GM13976 (cell line): ENCODE measurements at regions not wholly inside any gene's neighbourhood (a gene's known extent, or its start where the extent isn't known, plus 50 kb on each side); places are given as distances from the start of the nearest gene placed in this dataset.

Experiments
- DNase-seq: peaks from one replicate; pipeline ENCODE4 v3.0.0; 2012; ENCODE audit warnings: low spot score
- in situ Hi-C: fragments of 300-500 bp; cut with MboI; formaldehyde crosslinking; loops from one replicate; pipeline ENCODE4 v1.12.0; 2022; ENCODE audit warnings: low sequenced_read_pairs, mixed read lengths, inconsistent platforms; ENCODE audit not compliant: unreplicated experiment
- TF ChIP-seq, protein P1 (sequence below): IDR thresholded peaks from 2 replicates; pipeline ENCODE4 v1.5.1; 2012; ENCODE audit warnings: borderline replicate concordance, mild to moderate bottlenecking; ENCODE audit not compliant: insufficient read depth; ENCODE audit errors: extremely low read depth, missing control alignments, control extremely low read depth

DNA sequence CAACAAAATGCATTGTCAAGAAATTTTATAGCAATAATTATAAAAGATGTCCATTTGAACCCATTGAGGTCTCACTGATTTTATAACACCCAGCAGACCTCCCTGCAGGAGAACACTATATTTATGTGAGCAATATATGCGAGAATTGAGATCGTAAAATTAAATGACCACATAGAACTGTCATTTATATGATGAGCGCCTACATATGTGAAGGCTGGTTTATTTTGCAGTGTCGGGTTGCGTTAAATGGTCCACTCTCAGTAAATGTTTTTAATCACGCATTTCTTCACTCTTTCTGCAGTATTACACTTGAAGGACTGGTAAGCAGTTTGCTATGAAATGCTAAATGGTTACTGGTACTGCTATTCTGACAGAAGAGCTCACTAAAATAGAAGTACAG lies 408.5 kb upstream of the AGTR1 start:
- no peak for DNase-seq
- in situ Hi-C loops, result no loop called here
- TF ChIP-seq, protein P1, sequence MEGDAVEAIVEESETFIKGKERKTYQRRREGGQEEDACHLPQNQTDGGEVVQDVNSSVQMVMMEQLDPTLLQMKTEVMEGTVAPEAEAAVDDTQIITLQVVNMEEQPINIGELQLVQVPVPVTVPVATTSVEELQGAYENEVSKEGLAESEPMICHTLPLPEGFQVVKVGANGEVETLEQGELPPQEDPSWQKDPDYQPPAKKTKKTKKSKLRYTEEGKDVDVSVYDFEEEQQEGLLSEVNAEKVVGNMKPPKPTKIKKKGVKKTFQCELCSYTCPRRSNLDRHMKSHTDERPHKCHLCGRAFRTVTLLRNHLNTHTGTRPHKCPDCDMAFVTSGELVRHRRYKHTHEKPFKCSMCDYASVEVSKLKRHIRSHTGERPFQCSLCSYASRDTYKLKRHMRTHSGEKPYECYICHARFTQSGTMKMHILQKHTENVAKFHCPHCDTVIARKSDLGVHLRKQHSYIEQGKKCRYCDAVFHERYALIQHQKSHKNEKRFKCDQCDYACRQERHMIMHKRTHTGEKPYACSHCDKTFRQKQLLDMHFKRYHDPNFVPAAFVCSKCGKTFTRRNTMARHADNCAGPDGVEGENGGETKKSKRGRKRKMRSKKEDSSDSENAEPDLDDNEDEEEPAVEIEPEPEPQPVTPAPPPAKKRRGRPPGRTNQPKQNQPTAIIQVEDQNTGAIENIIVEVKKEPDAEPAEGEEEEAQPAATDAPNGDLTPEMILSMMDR, result no peak

DNA sequence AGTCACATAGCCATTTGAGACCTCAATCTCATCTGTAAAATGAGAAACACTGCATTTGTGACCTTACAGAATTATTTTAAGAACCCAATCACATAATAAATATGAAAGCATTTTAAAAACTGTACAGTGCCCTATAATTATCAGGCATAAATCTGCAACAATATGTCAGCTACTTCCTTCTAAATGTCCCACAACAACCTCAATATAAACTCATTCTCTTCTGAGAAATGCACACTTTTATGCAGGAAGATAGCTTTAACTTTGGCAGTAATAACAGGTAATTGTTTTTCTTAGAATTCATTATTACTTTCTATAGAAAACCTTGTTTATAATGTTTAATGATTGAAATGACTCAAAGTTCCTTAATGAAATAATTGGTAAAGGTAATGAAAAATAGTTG lies 400.7 kb upstream of the AGTR1 start:
- in situ Hi-C loops, result no loop called here
- TF ChIP-seq, protein P1, result no peak
- DNase-seq, result no peak

DNA sequence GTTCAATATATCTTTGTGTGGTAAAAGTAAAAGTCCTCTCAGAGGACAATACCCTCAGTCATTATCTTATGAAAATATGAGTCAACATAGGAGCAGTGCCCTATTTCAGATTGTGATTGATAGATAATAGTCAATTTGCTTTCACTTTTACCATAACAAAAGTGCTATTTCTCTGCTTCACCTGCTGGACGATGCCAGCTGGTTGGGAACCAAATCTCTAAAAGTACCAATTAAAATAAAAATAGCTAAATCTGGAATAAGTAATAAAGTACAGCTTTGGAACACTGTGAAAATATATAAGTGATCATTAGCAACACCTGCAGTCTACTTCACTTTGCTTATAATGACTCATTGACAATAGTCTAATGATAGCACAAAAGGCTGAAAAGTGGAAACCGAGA lies 390.3 kb upstream of the AGTR1 start:
- in situ Hi-C loops, result no loop called here
- TF ChIP-seq, protein P1, result no peak

DNA sequence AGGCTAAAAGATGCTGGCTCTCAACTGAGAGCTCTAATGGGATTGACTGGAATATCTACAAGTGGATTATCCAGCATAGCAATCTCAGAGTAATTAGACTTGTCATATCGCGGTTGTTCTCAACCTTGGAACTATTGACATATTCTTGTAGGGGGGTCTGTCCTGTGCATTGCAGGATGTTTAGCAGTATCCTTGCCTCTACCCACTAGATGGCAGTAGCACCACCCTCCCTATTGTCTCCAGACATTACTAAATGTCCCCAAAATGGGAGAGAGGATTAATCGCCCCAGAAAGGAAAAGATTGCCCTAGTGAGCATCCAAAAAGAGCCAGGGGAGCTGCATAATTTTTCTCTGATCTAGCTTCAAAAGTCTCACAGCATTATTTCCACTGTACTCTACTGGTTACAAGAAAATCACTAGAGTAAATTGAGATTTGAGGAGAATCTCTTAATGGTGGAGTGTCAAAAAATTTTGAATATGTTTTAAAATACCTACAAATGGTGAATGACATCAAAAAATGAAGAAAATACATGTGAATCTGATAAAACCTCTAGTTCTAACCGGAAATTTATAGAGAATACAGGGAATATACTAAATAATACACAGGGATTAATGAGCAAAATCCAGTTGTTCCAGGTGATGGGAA lies 388.2 kb upstream of the AGTR1 start:
- in situ Hi-C loops, result no loop called here
- DNase-seq, result no peak
- TF ChIP-seq, protein P1, result peak; percentile 42

More for the DNA sequence above, 390.3 kb upstream of the AGTR1 start:
- no peak for DNase-seq

DNA sequence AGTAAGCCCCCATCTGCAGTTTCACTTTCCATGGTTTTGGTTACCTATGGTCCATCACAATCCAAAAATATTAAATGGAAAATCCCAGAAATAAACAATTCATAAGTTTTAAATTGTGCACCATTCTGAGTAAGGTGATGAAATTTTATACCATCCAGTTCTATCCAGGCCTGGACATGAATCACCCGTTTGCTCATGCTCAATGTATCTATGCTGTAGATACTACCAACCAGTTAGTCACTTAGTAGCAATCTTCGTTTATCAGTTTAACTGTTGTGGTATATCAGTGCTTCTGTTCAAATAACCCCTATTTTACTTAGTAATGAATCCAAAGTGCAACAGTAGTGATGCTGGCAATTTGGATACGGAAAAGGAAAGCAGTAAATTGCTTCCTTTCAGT lies 381.9 kb upstream of the AGTR1 start:
- DNase-seq, result no peak
- TF ChIP-seq, protein P1, result no peak
- in situ Hi-C loops, result no loop called here

DNA sequence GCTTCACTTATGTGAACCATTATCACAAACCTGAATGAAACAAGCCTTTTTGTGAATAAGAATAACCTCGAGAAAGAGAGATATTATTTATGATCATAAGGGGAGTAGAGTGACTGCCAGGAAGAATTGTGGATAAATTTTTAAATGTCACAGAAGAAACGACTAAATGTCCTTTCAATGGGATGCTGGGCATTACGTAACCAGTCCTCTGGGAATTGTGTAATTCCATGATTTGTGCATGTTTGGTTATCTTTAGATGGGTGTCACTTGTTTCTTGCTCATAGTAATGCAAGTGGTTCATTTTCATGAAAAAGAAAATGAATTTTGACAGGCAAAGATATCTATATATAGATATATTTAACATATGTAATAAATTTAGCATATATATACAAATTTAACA lies 379.5 kb upstream of the AGTR1 start:
- DNase-seq, result no peak
- in situ Hi-C loops, result no loop called here
- TF ChIP-seq, protein P1, result no peak
